ENCODE measurements at regions not wholly inside any gene's neighbourhood (a gene's known extent, or its start where the extent isn't known, plus 50 kb on each side); places are given as distances from the start of the nearest gene placed in this dataset.

GRCh38 chr15:69625328-69625727, 172.7 kb downstream of the RPLP1 start:
- H3K27me3 ChIP-seq (ENCODE audit: insufficient read depth, low read length) = no peaks in the 10 kb centered on the region
- no peaks in the 10 kb centered on the region for H3K9me3 ChIP-seq (ENCODE audit: low read length)

GRCh38 chr15:69626095-69627066, 173.8 kb downstream of the RPLP1 start:
- no peaks in the 10 kb centered on the region for H3K9me3 ChIP-seq (ENCODE audit: low read length)
- no peaks in the 10 kb centered on the region for H3K27me3 ChIP-seq (ENCODE audit: insufficient read depth, low read length)
- H3K36me3 ChIP-seq (ENCODE audit: insufficient read depth, low read length) = no peaks in the 10 kb centered on the region
- no peak overlapping the region for H3K4me3 ChIP-seq (ENCODE audit: low read length)
- H3K4me1 ChIP-seq (ENCODE audit: insufficient read depth, low read length) = no peaks in the 10 kb centered on the region
- no peak overlapping the region for H2AFZ ChIP-seq (ENCODE audit: low read depth, low read length)

More at GRCh38 chr15:69625328-69625727, 172.7 kb downstream of the RPLP1 start:
- Histone ChIP-seq H3K36me3 (ENCODE audit: insufficient read depth, low read length) (no peaks in the 10 kb centered on the region), H2AFZ (ENCODE audit: low read depth, low read length) (no peak overlapping the region), H3K4me3 (ENCODE audit: low read length) (no peak overlapping the region), H3K4me1 (ENCODE audit: insufficient read depth, low read length) (no peaks in the 10 kb centered on the region)

- Histone ChIP-seq H3K9me3 (ENCODE audit: low read length) (no peaks in the 10 kb centered on the region), H3K36me3 (ENCODE audit: insufficient read depth, low read length) (no peaks in the 10 kb centered on the region), H3K27me3 (ENCODE audit: insufficient read depth, low read length) (no peaks in the 10 kb centered on the region), H3K4me1 (ENCODE audit: insufficient read depth, low read length) (no peaks in the 10 kb centered on the region), H2AFZ (ENCODE audit: low read depth, low read length) (no peak overlapping the region), H3K4me3 (ENCODE audit: low read length) (no peak overlapping the region)
Measured at GRCh38 chr15:69627548-69628158, 175.0 kb downstream of the RPLP1 start.

GRCh38 chr15:69628256-69629093, 175.9 kb downstream of the RPLP1 start:
- Histone ChIP-seq H3K9me3 (ENCODE audit: low read length) (no peaks in the 10 kb centered on the region), H3K27me3 (ENCODE audit: insufficient read depth, low read length) (no peaks in the 10 kb centered on the region), H3K4me1 (ENCODE audit: insufficient read depth, low read length) (no peaks in the 10 kb centered on the region), H2AFZ (ENCODE audit: low read depth, low read length) (no peak overlapping the region), H3K4me3 (ENCODE audit: low read length) (no peak overlapping the region), H3K36me3 (ENCODE audit: insufficient read depth, low read length) (no peaks in the 10 kb centered on the region)

- Histone ChIP-seq H3K27me3 (ENCODE audit: insufficient read depth, low read length) (no peaks in the 10 kb centered on the region), H3K36me3 (ENCODE audit: insufficient read depth, low read length) (no peaks in the 10 kb centered on the region), H3K4me3 (ENCODE audit: low read length) (no peak overlapping the region), H2AFZ (ENCODE audit: low read depth, low read length) (no peak overlapping the region), H3K9me3 (ENCODE audit: low read length) (no peaks in the 10 kb centered on the region), H3K4me1 (ENCODE audit: insufficient read depth, low read length) (no peaks in the 10 kb centered on the region)
Measured at GRCh38 chr15:69629631-69630161, 177.1 kb downstream of the RPLP1 start.

- no peaks in the 10 kb centered on the region for H3K27me3 ChIP-seq (ENCODE audit: insufficient read depth, low read length)
- H3K4me3 ChIP-seq (ENCODE audit: low read length) = no peak overlapping the region
- no peak overlapping the region for H2AFZ ChIP-seq (ENCODE audit: low read depth, low read length)
- H3K9me3 ChIP-seq (ENCODE audit: low read length) = no peaks in the 10 kb centered on the region
- H3K4me1 ChIP-seq (ENCODE audit: insufficient read depth, low read length) = no peaks in the 10 kb centered on the region
- no peaks in the 10 kb centered on the region for H3K36me3 ChIP-seq (ENCODE audit: insufficient read depth, low read length)
Measured at GRCh38 chr15:69631005-69631404, 178.4 kb downstream of the RPLP1 start.

GRCh38 chr15:69631978-69632377, 179.4 kb downstream of the RPLP1 start:
- Histone ChIP-seq H3K4me1 (ENCODE audit: insufficient read depth, low read length) (no peaks in the 10 kb centered on the region), H3K36me3 (ENCODE audit: insufficient read depth, low read length) (no peaks in the 10 kb centered on the region), H3K9me3 (ENCODE audit: low read length) (no peaks in the 10 kb centered on the region), H2AFZ (ENCODE audit: low read depth, low read length) (no peak overlapping the region), H3K4me3 (ENCODE audit: low read length) (no peak overlapping the region), H3K27me3 (ENCODE audit: insufficient read depth, low read length) (no peaks in the 10 kb centered on the region)

- Histone ChIP-seq H2AFZ (ENCODE audit: low read depth, low read length) (no peak overlapping the region), H3K4me1 (ENCODE audit: insufficient read depth, low read length) (no peaks in the 10 kb centered on the region), H3K4me3 (ENCODE audit: low read length) (no peak overlapping the region), H3K9me3 (ENCODE audit: low read length) (no peaks in the 10 kb centered on the region), H3K27me3 (ENCODE audit: insufficient read depth, low read length) (no peaks in the 10 kb centered on the region), H3K36me3 (ENCODE audit: insufficient read depth, low read length) (no peaks in the 10 kb centered on the region)
Measured at GRCh38 chr15:69634860-69635259, 182.2 kb downstream of the RPLP1 start.

GRCh38 chr15:69636169-69636915, 183.7 kb downstream of the RPLP1 start:
- no peaks in the 10 kb centered on the region for H3K27me3 ChIP-seq (ENCODE audit: insufficient read depth, low read length)
- no peak overlapping the region for H2AFZ ChIP-seq (ENCODE audit: low read depth, low read length)
- no peaks in the 10 kb centered on the region for H3K9me3 ChIP-seq (ENCODE audit: low read length)
- H3K36me3 ChIP-seq (ENCODE audit: insufficient read depth, low read length) = no peaks in the 10 kb centered on the region
- H3K4me3 ChIP-seq (ENCODE audit: low read length) = no peak overlapping the region
- H3K4me1 ChIP-seq (ENCODE audit: insufficient read depth, low read length) = no peaks in the 10 kb centered on the region

- H3K4me1 ChIP-seq (ENCODE audit: insufficient read depth, low read length) = no peaks in the 10 kb centered on the region
- H3K9me3 ChIP-seq (ENCODE audit: low read length) = no peaks in the 10 kb centered on the region
- no peaks in the 10 kb centered on the region for H3K36me3 ChIP-seq (ENCODE audit: insufficient read depth, low read length)
- H3K4me3 ChIP-seq (ENCODE audit: low read length) = no peak overlapping the region
- H2AFZ ChIP-seq (ENCODE audit: low read depth, low read length) = no peak overlapping the region
- no peaks in the 10 kb centered on the region for H3K27me3 ChIP-seq (ENCODE audit: insufficient read depth, low read length)
Measured at GRCh38 chr15:69637818-69638217, 185.2 kb downstream of the RPLP1 start.

- Histone ChIP-seq H3K4me3 (ENCODE audit: low read length) (no peak overlapping the region), H2AFZ (ENCODE audit: low read depth, low read length) (no peak overlapping the region), H3K9me3 (ENCODE audit: low read length) (no peaks in the 10 kb centered on the region), H3K36me3 (ENCODE audit: insufficient read depth, low read length) (no peaks in the 10 kb centered on the region), H3K4me1 (ENCODE audit: insufficient read depth, low read length) (no peaks in the 10 kb centered on the region), H3K27me3 (ENCODE audit: insufficient read depth, low read length) (no peaks in the 10 kb centered on the region)
Measured at GRCh38 chr15:69643476-69643875, 190.9 kb downstream of the RPLP1 start.

GRCh38 chr15:69643971-69644370, 191.4 kb downstream of the RPLP1 start:
- Histone ChIP-seq H2AFZ (ENCODE audit: low read depth, low read length) (no peak overlapping the region), H3K4me3 (ENCODE audit: low read length) (no peak overlapping the region), H3K27me3 (ENCODE audit: insufficient read depth, low read length) (no peaks in the 10 kb centered on the region), H3K9me3 (ENCODE audit: low read length) (no peaks in the 10 kb centered on the region), H3K4me1 (ENCODE audit: insufficient read depth, low read length) (no peaks in the 10 kb centered on the region), H3K36me3 (ENCODE audit: insufficient read depth, low read length) (no peaks in the 10 kb centered on the region)

Data from neuron (in vitro differentiated cells).